ENCODE measurements at regions not wholly inside any gene's neighbourhood (a gene's known extent, or its start where the extent isn't known, plus 50 kb on each side); places are given as distances from the start of the nearest gene placed in this dataset.
A peak's percentile ranks its signal among the peaks of the same experiment; 100 is the strongest.
"Not testable (repeated sequence)": the region's sequence is repeated elsewhere in the genome, so short reads cannot be mapped to it uniquely, and the experiment has no call there.

DNA sequence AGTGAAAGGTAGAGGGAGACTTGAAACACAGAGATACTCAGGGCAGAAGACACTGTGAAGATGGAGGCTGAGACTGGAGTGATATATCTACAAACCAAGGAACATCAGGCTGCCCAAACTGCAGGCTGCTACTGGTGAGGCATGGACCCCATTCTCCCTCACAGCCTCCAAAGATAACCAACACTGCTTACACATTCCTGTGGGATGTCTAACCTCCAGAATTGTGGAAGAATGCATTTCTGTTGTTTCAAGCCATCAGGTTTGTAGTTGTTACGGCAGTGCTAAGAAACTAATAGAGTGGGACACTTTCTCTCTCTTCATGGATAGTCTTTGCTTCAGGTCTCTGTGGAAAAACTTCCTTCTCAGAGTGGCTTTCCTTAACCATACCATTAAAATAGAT is 182.6 kb upstream of the TMEM106B start:
- Mint-ChIP-seq H3K9me3 (no peaks in the 10 kb centered on the region), H3K4me1 (no peaks in the 10 kb centered on the region), H3K27me3 (no peaks in the 10 kb centered on the region), H3K36me3 (no peaks in the 10 kb centered on the region), H3K27ac (no peak overlapping the region), H3K4me3 (no peak overlapping the region)
- DNase-seq (no peak), ATAC-seq (replicated peaks) (no peak)

DNA sequence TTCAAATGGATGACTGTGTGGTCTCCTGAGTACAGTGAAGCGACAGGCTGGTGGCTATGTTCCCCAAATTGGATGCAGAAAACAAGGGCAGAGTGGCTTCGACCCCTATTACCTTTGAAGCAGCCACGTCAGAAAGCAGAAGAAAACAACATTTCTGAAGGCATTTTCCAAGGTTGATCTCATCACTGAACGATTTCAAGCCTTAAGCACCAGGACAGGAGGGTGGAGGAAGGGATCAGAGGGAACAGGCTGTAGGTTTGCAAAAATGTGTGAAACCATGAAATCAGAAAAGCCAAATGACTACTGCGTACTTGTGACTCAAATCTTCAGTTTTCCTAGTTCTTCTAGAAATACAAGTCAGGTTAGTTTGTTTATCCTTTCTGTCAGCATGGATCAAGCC is 181.0 kb upstream of the TMEM106B start:
- H3K9me3 Mint-ChIP-seq, result no peaks in the 10 kb centered on the region
- no peaks in the 10 kb centered on the region for H3K4me1 Mint-ChIP-seq
- ATAC-seq (replicated peaks), result no peak
- H3K27ac Mint-ChIP-seq, result no peak overlapping the region
- no peak for DNase-seq
- H3K27me3 Mint-ChIP-seq, result no peaks in the 10 kb centered on the region
- H3K36me3 Mint-ChIP-seq, result no peaks in the 10 kb centered on the region
- H3K4me3 Mint-ChIP-seq, result no peak overlapping the region

DNA sequence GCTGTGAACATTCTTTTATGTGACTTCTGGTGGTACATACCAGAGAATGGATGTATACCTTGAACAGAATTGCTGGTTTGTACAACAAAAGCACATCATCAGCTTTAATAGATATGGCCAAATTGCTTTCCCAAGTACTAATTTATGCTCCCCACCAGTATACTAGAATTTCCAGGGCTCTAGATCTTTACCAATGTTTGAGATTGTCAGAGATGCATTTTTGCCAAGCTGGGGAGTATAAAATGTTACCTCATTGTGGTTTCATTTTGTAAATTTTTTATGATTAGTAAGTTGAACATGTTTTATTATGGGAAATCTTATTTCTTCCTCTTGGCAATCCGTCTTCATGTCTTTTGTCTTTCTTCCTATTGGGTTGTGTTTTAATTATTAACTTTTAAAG is 179.9 kb upstream of the TMEM106B start:
- H3K27me3 Mint-ChIP-seq, result no peaks in the 10 kb centered on the region

DNA sequence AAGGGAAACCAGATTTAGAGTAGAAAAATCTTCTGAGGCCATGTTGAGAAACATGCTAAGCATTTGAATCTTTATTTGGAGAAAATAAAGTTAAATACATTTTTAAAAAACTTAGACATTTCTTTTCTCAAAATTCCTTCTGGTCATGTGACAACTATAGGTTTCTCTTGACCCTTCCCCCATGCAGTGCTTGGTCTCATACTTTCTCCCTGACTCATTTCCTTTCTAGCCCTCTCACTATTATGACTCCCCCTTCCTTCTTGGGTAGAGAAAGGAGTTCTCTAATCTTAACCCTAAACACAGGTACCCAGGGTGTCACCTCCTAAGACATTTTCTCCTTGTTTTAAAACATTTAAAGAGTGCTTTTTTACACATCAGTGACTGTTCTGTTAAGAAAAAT is 179.5 kb upstream of the TMEM106B start:
- H3K27me3 Mint-ChIP-seq, result no peaks in the 10 kb centered on the region
- no peak for ATAC-seq (replicated peaks)
- H3K4me1 Mint-ChIP-seq, result no peaks in the 10 kb centered on the region
- no peaks in the 10 kb centered on the region for H3K36me3 Mint-ChIP-seq
- H3K27ac Mint-ChIP-seq, result no peak overlapping the region
- DNase-seq, result no peak
- H3K9me3 Mint-ChIP-seq, result no peaks in the 10 kb centered on the region
- no peak overlapping the region for H3K4me3 Mint-ChIP-seq

More for the DNA sequence above, 179.9 kb upstream of the TMEM106B start:
- ATAC-seq (replicated peaks) (no peak), DNase-seq (no peak)
- Mint-ChIP-seq H3K36me3 (no peaks in the 10 kb centered on the region), H3K27ac (no peak overlapping the region), H3K4me1 (no peaks in the 10 kb centered on the region), H3K9me3 (no peaks in the 10 kb centered on the region), H3K4me3 (no peak overlapping the region)

DNA sequence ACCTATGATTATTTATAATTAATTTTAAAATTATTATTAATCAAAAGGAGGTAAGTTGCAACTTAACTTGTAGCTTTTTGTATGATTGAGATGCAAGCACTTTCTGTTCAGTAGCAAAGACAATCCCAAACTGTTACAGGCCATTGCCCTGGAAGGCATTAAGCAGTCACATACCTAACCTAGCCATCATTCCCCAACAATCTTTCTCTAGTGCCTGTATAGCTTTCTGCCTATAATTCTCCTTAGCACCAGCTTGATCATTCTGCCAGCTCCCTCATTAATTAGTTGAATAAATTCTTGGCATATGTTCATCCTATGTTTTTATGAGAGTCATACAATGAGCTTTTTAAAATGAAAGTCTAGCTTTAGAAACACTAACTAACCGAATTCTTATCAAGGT is 178.9 kb upstream of the TMEM106B start:
- Mint-ChIP-seq H3K27me3 (no peaks in the 10 kb centered on the region), H3K9me3 (no peaks in the 10 kb centered on the region), H3K27ac (no peak overlapping the region), H3K4me1 (no peaks in the 10 kb centered on the region), H3K36me3 (no peaks in the 10 kb centered on the region), H3K4me3 (no peak overlapping the region)
- no peak for ATAC-seq (replicated peaks)
- no peak for DNase-seq

DNA sequence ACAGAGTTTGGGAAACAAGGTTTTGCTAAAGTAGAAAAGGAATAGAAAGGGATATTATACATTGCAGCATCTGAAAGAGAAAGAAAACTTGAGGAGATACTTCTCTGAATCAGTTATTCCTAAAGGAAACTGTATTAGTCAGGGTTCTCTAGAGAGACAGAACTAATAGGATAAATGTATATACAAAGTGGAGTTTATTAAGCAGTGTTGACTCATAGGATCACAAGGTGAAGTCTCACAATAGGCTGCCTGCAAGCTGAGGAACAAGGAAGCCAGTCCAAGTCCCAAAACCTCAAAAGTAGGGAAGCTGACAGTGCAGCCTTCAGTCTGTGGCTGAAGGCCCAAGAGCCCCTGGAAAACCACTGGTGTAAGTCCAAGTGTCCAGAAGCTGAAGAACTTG is 167.6 kb upstream of the TMEM106B start:
- H3K27ac Mint-ChIP-seq; H3K27me3 Mint-ChIP-seq; H3K36me3 Mint-ChIP-seq; ATAC-seq (replicated peaks); DNase-seq; H3K4me1 Mint-ChIP-seq; H3K4me3 Mint-ChIP-seq; H3K9me3 Mint-ChIP-seq: not testable (repeated sequence)

DNA sequence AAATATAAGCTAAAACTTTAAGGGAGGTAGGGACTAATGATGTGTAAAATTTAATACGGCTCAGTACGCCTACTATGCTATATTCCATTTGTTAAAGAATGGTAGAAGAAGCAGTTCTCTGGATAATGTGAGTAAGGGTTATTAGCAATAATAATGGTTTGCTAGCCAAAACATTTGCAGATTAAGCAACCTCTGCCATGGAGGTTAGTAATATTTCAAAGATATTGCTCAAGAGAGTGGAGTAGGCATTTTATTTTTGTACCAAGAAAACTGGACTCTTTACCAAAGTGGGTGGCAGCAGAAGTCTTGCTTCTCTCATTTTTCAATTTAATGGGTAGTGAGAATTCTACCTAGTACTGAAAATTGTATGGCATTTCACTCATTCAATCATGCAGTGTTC is 158.9 kb upstream of the TMEM106B start:
- DNase-seq (no peak), ATAC-seq (replicated peaks) (no peak)
- peaks cover 0 to 4% of the 10 kb centered on the region in 2 donors for H3K27me3 Mint-ChIP-seq
- no peaks in the 10 kb centered on the region for H3K4me1 Mint-ChIP-seq
- peaks cover 6 to 9% of the 10 kb centered on the region in 2 donors for H3K9me3 Mint-ChIP-seq
- H3K4me3 Mint-ChIP-seq, result no peak overlapping the region
- H3K36me3 Mint-ChIP-seq, result no peaks in the 10 kb centered on the region
- H3K27ac Mint-ChIP-seq, result no peak overlapping the region

DNA sequence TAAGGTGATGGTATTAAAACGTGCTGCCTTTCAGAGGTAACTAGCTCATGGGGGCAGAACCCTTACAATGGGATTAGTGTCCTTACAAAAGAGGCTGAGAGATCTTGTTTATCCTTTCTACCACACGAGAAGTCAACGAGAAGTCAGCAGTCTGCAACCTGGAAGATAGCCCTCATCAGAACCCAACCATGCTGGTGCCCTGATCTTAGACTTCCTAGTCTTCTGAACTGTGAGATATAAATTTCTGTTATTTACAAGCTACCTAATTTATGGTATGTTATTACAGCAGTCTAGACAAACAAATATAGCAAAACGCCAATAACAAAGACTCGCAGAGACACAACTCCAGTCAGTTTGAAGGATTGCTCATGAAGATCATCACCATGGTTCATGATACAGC is 157.5 kb upstream of the TMEM106B start:
- H3K4me3 Mint-ChIP-seq, result no peak overlapping the region
- peaks cover 12 to 17% of the 10 kb centered on the region in 2 donors for H3K9me3 Mint-ChIP-seq
- ATAC-seq (replicated peaks), result no peak
- no peaks in the 10 kb centered on the region for H3K36me3 Mint-ChIP-seq
- H3K27me3 Mint-ChIP-seq, result peaks cover 6 to 8% of the 10 kb centered on the region in 2 donors
- H3K27ac Mint-ChIP-seq, result no peak overlapping the region
- H3K4me1 Mint-ChIP-seq, result no peaks in the 10 kb centered on the region
- DNase-seq, result no peak

DNA sequence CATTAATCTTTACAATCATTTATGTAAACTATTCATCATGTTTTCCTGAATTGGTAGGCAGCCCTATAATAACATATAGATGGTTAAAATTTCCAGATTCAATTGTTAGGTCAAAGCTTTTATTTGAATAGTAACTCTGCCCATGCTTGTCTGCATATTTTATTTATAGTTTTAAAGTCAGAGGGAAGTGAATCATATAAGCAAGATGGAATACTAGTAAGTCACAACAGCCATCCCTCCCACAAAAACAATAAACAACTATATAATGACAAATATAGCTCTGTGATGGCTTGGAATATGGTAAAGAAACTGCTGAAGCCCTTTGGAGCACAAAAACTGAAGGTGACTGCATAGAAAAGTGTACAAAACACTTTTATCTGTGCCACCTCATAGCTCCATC is 156.3 kb upstream of the TMEM106B start:
- DNase-seq, result no peak
- ATAC-seq (replicated peaks), result no peak
- peaks cover 8 to 13% of the 10 kb centered on the region in 2 donors for H3K27me3 Mint-ChIP-seq
- no peaks in the 10 kb centered on the region for H3K36me3 Mint-ChIP-seq
- H3K4me3 Mint-ChIP-seq, result no peak overlapping the region
- no peak overlapping the region for H3K27ac Mint-ChIP-seq
- peaks cover 12 to 17% of the 10 kb centered on the region in 2 donors for H3K9me3 Mint-ChIP-seq
- no peaks in the 10 kb centered on the region for H3K4me1 Mint-ChIP-seq

DNA sequence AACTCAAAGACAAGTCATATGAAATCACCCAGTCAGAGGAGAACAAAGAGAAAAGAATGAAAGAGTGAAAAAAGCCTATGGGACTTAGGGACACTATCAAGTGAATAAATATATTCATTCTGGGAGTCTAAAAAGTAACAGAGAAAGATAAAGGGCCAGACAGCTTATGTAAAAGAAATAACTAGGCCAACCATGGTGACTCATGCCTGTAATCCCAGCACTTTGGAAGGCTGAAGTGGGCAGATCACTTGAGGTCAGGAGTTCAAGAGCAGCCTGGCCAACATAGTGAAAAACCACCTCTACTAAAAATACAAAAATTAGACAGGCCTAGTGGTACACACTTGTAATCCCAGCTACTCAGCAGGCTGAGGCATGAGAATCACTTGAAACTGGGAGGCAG is 154.7 kb upstream of the TMEM106B start:
- Mint-ChIP-seq H3K9me3 (peaks cover 11 to 17% of the 10 kb centered on the region in 2 donors), H3K27me3 (peaks cover 7 to 13% of the 10 kb centered on the region in 2 donors), H3K27ac (no peak overlapping the region), H3K4me3 (no peak overlapping the region), H3K4me1 (no peaks in the 10 kb centered on the region), H3K36me3 (no peaks in the 10 kb centered on the region)
- DNase-seq, result no peak
- ATAC-seq (replicated peaks), result no peak

DNA sequence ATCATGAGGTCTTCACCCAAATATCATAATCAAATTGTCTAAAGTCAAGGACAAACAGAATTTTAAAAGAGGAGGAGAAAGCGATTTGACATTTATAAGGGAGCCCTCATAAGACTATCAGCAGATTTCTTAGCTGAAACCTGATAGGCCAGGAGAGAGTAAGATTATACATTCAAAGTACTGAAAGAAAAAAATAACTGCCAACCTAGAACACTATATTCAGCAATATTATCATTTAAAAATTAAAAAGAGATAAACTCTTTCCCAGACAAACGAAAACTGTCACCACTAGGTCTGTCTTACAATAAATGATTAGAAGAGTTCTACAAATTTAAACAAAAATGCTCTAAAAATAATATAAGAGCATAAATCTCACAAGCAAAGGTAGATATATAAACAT is 154.1 kb upstream of the TMEM106B start:
- H3K36me3 Mint-ChIP-seq, result no peaks in the 10 kb centered on the region
- peaks cover 0 to under 1% of the 10 kb centered on the region in 2 donors for H3K4me1 Mint-ChIP-seq
- H3K27me3 Mint-ChIP-seq, result peaks cover 4 to 13% of the 10 kb centered on the region in 2 donors
- no peak for ATAC-seq (replicated peaks)
- no peak overlapping the region for H3K27ac Mint-ChIP-seq
- no peak overlapping the region for H3K4me3 Mint-ChIP-seq
- H3K9me3 Mint-ChIP-seq, result peaks cover 9 to 17% of the 10 kb centered on the region in 2 donors
- no peak for DNase-seq

DNA sequence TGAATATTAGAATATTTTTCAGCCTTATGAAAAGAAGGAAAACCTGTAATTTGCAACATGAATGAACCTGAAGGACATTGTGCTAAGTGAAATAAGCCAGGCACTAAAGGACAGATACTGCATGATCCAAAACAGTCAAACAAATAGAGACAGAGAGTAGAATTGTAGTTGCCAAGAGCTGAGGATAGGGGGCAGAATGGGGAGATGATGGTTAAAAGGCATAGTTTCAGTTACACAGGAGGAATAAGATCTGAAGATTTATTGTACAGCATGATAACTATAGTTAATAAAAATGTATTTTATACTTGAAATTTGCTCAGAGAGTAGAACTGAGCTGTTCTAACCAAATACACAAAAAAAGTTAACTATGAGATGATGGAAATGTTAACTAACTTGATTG is 149.0 kb upstream of the TMEM106B start:
- Mint-ChIP-seq H3K4me3 (no peak overlapping the region), H3K4me1 (peaks cover 12 to 21% of the 10 kb centered on the region in 2 donors), H3K36me3 (no peaks in the 10 kb centered on the region), H3K9me3 (peaks cover 5 to 9% of the 10 kb centered on the region in 2 donors), H3K27ac (no peak overlapping the region), H3K27me3 (peaks cover 4 to 13% of the 10 kb centered on the region in 2 donors)
- DNase-seq (no peak), ATAC-seq (replicated peaks) (no peak)

DNA sequence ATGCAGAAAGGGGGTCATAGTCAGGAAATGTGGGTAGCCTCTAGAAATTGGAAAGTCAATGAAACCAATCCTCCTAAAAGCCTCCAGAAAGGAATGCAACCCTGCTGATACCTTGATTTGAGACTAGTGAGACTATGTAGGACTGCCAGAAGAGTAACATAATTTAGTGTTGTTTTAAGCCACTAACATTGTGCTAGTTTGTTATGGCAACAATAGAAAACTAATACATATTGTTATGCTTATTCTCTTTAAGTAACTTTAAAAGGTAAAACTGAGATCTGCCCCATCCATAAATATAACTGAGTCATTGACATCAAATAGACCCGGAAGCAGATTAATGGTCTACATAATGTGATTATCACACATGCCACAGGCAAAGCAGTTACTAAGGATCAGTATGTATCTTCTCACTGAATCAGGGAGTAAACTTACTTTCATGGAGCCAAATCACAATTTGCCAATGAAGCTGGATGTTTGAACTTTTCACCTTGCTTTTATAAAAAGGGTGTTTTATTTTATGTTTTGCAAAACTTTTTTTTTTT is 146.4 kb upstream of the TMEM106B start:
- Mint-ChIP-seq H3K27me3 (no peaks in the 10 kb centered on the region), H3K4me3 (no peak overlapping the region), H3K27ac (no peak overlapping the region), H3K9me3 (no peaks in the 10 kb centered on the region), H3K36me3 (no peaks in the 10 kb centered on the region), H3K4me1 (peaks cover 15 to 34% of the 10 kb centered on the region in 2 donors)
- no peak for DNase-seq
- no peak for ATAC-seq (replicated peaks)

DNA sequence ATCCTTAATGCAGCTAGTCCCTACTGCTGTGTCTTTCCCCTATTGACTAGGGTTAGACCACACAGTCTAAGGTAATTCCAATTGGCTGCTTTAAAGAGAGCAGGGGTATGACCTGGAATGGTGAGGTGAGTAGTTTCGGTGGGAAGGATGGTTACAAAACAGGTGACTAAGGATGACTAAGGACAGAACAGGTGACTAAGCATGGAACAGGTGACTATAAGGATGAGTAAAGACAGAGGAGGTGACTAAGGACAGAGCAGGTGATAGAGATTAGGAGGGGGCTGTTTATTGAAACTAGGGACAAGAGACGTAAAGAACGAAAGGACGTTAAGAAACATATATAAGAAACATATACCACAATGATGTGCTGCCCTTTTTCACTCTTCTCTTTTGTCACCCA is 145.1 kb upstream of the TMEM106B start:
- DNase-seq (no peak), ATAC-seq (replicated peaks) (peak; percentile 21 to 33)
- H3K27ac Mint-ChIP-seq, result peak overlapping the region; percentile 10
- H3K4me3 Mint-ChIP-seq, result no peak overlapping the region
- no peaks in the 10 kb centered on the region for H3K9me3 Mint-ChIP-seq
- no peaks in the 10 kb centered on the region for H3K27me3 Mint-ChIP-seq
- H3K36me3 Mint-ChIP-seq, result no peaks in the 10 kb centered on the region
- H3K4me1 Mint-ChIP-seq, result peaks cover 15 to 34% of the 10 kb centered on the region in 2 donors

DNA sequence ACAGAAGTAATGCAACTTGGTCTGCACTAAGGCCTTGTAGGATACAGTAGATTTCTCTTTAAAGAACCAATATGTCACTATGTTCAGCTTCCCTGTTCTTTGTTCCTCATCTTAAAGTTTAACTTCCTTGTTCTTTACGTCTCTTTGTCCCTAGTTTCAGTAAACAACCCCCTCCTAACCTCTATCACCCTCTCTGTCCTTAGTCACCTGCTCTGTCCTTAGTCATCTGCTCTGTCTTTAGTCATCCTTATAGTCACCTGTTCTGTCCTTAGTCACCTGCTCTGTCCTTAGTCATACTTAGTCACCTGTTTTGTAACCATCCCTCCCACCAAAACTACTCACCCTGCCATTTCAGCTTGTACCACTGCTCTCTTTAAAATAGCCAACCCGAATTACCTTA is 144.6 kb upstream of the TMEM106B start:
- Mint-ChIP-seq H3K4me3 (no peak overlapping the region), H3K9me3 (no peaks in the 10 kb centered on the region), H3K27ac (peak overlapping the region; percentile 0), H3K27me3 (no peaks in the 10 kb centered on the region), H3K4me1 (peaks cover 15 to 34% of the 10 kb centered on the region in 2 donors), H3K36me3 (no peaks in the 10 kb centered on the region)
- ATAC-seq (replicated peaks) (peak; percentile 94 to 97), DNase-seq (peak; percentile 15)

Measured in stimulated activated naive B cell treated with anti-CD40 and anti-IgM and Interleukin-4, amounts not matched to agents 10 μg/mL and 1 μg/mL and 100 μg/mL, for 72 hours (primary cell).